GM12878 (cell line): ENCODE measurements at regions not wholly inside any gene's neighbourhood (a gene's known extent, or its start where the extent isn't known, plus 50 kb on each side); places are given as distances from the start of the nearest gene placed in this dataset.

Experiments used
- ATAC-seq: fragments of 200-7000 bp; cut with Tn5 transposase; 3 replicates; pipeline ENCODE4 v1.9.1; 2020; ENCODE audit warnings: mild to moderate bottlenecking, moderate library complexity
- BruUV-seq: library from RNA; stranded (reverse); fragments of 400-500 nt; replicated peaks from 2 replicates; lab custom pipeline; 2021; lab: Mats Ljungman, UMichigan
- CTCF ChIA-PET: fragments of 300-600 bp; sonication (Branson Sonifier 250); formaldehyde crosslinking; extraction: SDS; loops from one replicate; lab custom pipeline; 2021; ENCODE audit warnings: inconsistent platforms; lab: Yijun Ruan, JAX
- POLR2A ChIA-PET: fragments of 350-600 bp; formaldehyde crosslinking; extraction: SDS; loops from one replicate; lab custom pipeline; 2021; ENCODE audit warnings: inconsistent platforms; lab: Charles Lee
- RAD21 ChIA-PET: fragments of 300-600 bp; sonication (Branson Sonifier 250); formaldehyde crosslinking; loops from one replicate; lab custom pipeline; 2023; ENCODE audit warnings: antibody characterized with exemption; ENCODE audit not compliant: unreplicated experiment; lab: Charles Lee
- SMC1A ChIA-PET: fragments of 300-600 bp; sonication (Branson Sonifier 250); formaldehyde crosslinking; loops from one replicate; lab custom pipeline; 2023; ENCODE audit not compliant: unreplicated experiment, uncharacterized antibody; lab: Charles Lee
- DNase-seq: peaks from one replicate; pipeline ENCODE4 v3.0.0-alpha.2; 2011; ENCODE audit warnings: low read depth, low spot score
- FAIRE-seq: peaks from 3 replicates; lab custom pipeline; 2011; peaks lifted over from hg19 to GRCh38; lab: Jason Lieb, UNC
- H2AFZ ChIP-seq: 2 replicates; pipeline ENCODE4 v1.6.0; 2011; ENCODE audit warnings: low read depth, low read length, control low read depth; ENCODE audit not compliant: control insufficient read depth
- H3K27ac ChIP-seq: 2 replicates; pipeline ENCODE4 v1.5.1; 2011; ENCODE audit warnings: control low read depth; ENCODE audit not compliant: control insufficient read depth, insufficient read depth
- H3K27me3 ChIP-seq, 2 experiments: replicated peaks in 1 of 2; 2 replicates each; pipeline versions ENCODE4 v1.6.0 to v1.6.1; 2011; ENCODE audit warnings: low read length in 1 of 2; ENCODE audit not compliant: control insufficient read depth in 2 of 2, insufficient read depth in 2 of 2
- H3K36me3 ChIP-seq, 2 experiments: 2 replicates each; pipeline ENCODE4 v1.5.1; 2011; ENCODE audit warnings: low read length in 1 of 2; ENCODE audit not compliant: control insufficient read depth in 2 of 2, insufficient read depth in 2 of 2
- H3K4me1 ChIP-seq: 2 replicates; pipeline ENCODE4 v1.6.1; 2011; ENCODE audit warnings: mild to moderate bottlenecking, low read length, moderate library complexity, mixed read lengths; ENCODE audit not compliant: control insufficient read depth, insufficient read depth
- H3K4me2 ChIP-seq: 2 replicates; pipeline ENCODE4 v1.6.0; 2011; ENCODE audit warnings: control low read depth; ENCODE audit not compliant: control insufficient read depth, insufficient read depth
- H3K4me3 ChIP-seq: fragments of 200-600 bp; sonication (generic); 2 replicates; pipeline ENCODE4 v1.5.1; 2016
- H3K79me2 ChIP-seq: 2 replicates; pipeline ENCODE4 v1.6.0; 2011; ENCODE audit warnings: low read length; ENCODE audit not compliant: control insufficient read depth, insufficient read depth
- H3K9ac ChIP-seq: 2 replicates; pipeline ENCODE4 v1.8.0; 2011; ENCODE audit warnings: low read length, control low read depth, mixed read lengths; ENCODE audit not compliant: control insufficient read depth, insufficient read depth
- H3K9me3 ChIP-seq: replicated peaks from 3 replicates; pipeline ENCODE4 v1.5.1; 2011; ENCODE audit warnings: mild to moderate bottlenecking, low read length; ENCODE audit not compliant: control insufficient read depth, insufficient read depth
- H4K20me1 ChIP-seq: 2 replicates; pipeline ENCODE4 v1.6.0; 2011; ENCODE audit not compliant: control insufficient read depth, insufficient read depth
- CEBPB ChIP-seq, 2 experiments: fragments of 150-350 bp in 1 of 2; IDR thresholded peaks; 2 replicates each; pipeline ENCODE4 v1.6.1; 2012 to 2014; ENCODE audit warnings: low read depth in 2 of 2, low read length in 2 of 2, borderline replicate concordance in 1 of 2, inconsistent platforms in 1 of 2
- CREM ChIP-seq: IDR thresholded peaks from 2 replicates; pipeline ENCODE4 v1.6.1; 2014; ENCODE audit warnings: antibody characterized with exemption, low read depth
- FOXM1 ChIP-seq: IDR thresholded peaks from 2 replicates; pipeline ENCODE4 v1.6.1; 2012; ENCODE audit warnings: low read depth, mild to moderate bottlenecking, inconsistent platforms, low read length, moderate library complexity
- IRF4 ChIP-seq: IDR thresholded peaks from 2 replicates; pipeline ENCODE4 v1.6.1; 2011; ENCODE audit warnings: low read depth, low read length
- JUNB ChIP-seq: IDR thresholded peaks from 2 replicates; pipeline ENCODE4 v1.6.1; 2016; ENCODE audit warnings: antibody characterized with exemption, mild to moderate bottlenecking
- MTA3 ChIP-seq: IDR thresholded peaks from 2 replicates; pipeline ENCODE4 v1.6.1; 2012; ENCODE audit warnings: low read length, inconsistent platforms, borderline replicate concordance
- NFYB ChIP-seq: IDR thresholded peaks from 2 replicates; pipeline ENCODE4 v1.6.1; 2011; ENCODE audit warnings: low read depth, mild to moderate bottlenecking, low read length, improper control_type of control experiment, moderate library complexity; ENCODE audit not compliant: insufficient read depth
- NR2C1 ChIP-seq: fragments of 450-650 bp; IDR thresholded peaks from 2 replicates; pipeline ENCODE4 v1.6.1; 2017; ENCODE audit warnings: antibody characterized with exemption, mild to moderate bottlenecking, moderate library complexity
- PAX8 ChIP-seq: fragments of 450-650 bp; IDR thresholded peaks from 2 replicates; pipeline ENCODE4 v1.6.1; 2017; ENCODE audit warnings: mild to moderate bottlenecking, moderate library complexity
- POLR2A ChIP-seq: IDR thresholded peaks from 2 replicates; pipeline ENCODE4 v1.6.1; 2011; ENCODE audit warnings: low read depth, mild to moderate bottlenecking, low read length
- RB1 ChIP-seq: fragments of 450-650 bp; formaldehyde crosslinking; IDR thresholded peaks from 2 replicates; pipeline ENCODE4 v1.6.1; 2017; ENCODE audit warnings: mild to moderate bottlenecking, borderline replicate concordance
- SP1 ChIP-seq: IDR thresholded peaks from one replicate; pipeline ENCODE4 v1.6.1; 2011; ENCODE audit warnings: low read depth, low read length
- TBL1XR1 ChIP-seq: IDR thresholded peaks from 2 replicates; pipeline ENCODE4 v1.6.1; 2012; ENCODE audit warnings: low read depth, low read length, improper control_type of control experiment
- ZNF622 ChIP-seq: fragments of 450-650 bp; IDR thresholded peaks from 2 replicates; pipeline ENCODE4 v1.6.1; 2017; ENCODE audit warnings: mild to moderate bottlenecking, inconsistent platforms
- in situ Hi-C: fragments of 300-500 bp; cut with MboI; formaldehyde crosslinking; loops from 9 replicates; pipeline ENCODE4 v1.14.3; 2018; ENCODE audit warnings: mixed read lengths
- intact Hi-C: fragments of 100-400 bp; cut with micrococcal nuclease; formaldehyde crosslinking; loops from one replicate; pipeline ENCODE4 v1.14.2; 2022; ENCODE audit not compliant: unreplicated experiment
- TF ChIP-seq, protein P1 (sequence below): IDR thresholded peaks from 2 replicates; pipeline ENCODE4 v1.6.1; 2012; ENCODE audit warnings: mild to moderate bottlenecking, low read depth, low read length
- TF ChIP-seq, protein P2 (sequence below): IDR thresholded peaks from 2 replicates; pipeline ENCODE4 v1.6.1; 2011; ENCODE audit warnings: low read depth, mild to moderate bottlenecking, low read length, moderate library complexity, borderline replicate concordance; ENCODE audit errors: extremely low read depth
- TF ChIP-seq, protein P3 (sequence below): fragments of 150-350 bp; IDR thresholded peaks from 2 replicates; pipeline ENCODE4 v1.6.1; 2016; ENCODE audit warnings: low read depth, low read length

DNA sequence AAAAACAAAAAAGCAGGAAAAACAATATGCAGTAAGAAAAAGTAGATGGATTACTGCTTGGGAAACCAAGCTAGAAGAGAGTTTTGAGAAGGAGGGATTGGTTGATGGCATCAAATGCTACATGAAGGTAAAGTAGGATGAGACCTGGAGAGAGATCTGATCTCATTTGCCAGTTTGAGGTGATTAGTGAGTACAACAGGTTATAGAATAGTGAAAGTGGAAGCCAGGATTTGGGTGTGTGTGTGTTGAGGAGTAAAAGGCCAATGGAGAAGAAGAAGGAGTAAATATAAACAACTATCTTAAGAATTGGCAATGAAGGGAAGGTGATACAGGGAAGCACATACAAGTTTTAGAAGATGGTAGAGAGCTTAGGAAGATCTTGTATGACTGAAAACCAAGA lies 76.7 kb downstream of the DISP1 start:
- Histone ChIP-seq H3K9me3 (no peaks in the 10 kb centered on the region), H3K27me3 (no peaks in the 10 kb centered on the region), H3K27ac (no peak overlapping the region), H3K9ac (no peak overlapping the region)
- SMC1A ChIA-PET, result interaction anchor here (0.9 kb wide), 1 partner anchor 28 kb away, joined by 3 read pairs; no protein-coding TSS in a partner anchor
- TF ChIP-seq NR2C1, result no peak
- no peak for TF ChIP-seq IRF4
- TF ChIP-seq, protein P1, sequence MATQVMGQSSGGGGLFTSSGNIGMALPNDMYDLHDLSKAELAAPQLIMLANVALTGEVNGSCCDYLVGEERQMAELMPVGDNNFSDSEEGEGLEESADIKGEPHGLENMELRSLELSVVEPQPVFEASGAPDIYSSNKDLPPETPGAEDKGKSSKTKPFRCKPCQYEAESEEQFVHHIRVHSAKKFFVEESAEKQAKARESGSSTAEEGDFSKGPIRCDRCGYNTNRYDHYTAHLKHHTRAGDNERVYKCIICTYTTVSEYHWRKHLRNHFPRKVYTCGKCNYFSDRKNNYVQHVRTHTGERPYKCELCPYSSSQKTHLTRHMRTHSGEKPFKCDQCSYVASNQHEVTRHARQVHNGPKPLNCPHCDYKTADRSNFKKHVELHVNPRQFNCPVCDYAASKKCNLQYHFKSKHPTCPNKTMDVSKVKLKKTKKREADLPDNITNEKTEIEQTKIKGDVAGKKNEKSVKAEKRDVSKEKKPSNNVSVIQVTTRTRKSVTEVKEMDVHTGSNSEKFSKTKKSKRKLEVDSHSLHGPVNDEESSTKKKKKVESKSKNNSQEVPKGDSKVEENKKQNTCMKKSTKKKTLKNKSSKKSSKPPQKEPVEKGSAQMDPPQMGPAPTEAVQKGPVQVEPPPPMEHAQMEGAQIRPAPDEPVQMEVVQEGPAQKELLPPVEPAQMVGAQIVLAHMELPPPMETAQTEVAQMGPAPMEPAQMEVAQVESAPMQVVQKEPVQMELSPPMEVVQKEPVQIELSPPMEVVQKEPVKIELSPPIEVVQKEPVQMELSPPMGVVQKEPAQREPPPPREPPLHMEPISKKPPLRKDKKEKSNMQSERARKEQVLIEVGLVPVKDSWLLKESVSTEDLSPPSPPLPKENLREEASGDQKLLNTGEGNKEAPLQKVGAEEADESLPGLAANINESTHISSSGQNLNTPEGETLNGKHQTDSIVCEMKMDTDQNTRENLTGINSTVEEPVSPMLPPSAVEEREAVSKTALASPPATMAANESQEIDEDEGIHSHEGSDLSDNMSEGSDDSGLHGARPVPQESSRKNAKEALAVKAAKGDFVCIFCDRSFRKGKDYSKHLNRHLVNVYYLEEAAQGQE, result no peak
- no peak for TF ChIP-seq FOXM1
- no peak for TF ChIP-seq MTA3
- TF ChIP-seq ZNF622, result no peak
- TF ChIP-seq NFYB, result no peak
- TF ChIP-seq POLR2A, result no peak
- no peak for TF ChIP-seq JUNB
- TF ChIP-seq, protein P2, sequence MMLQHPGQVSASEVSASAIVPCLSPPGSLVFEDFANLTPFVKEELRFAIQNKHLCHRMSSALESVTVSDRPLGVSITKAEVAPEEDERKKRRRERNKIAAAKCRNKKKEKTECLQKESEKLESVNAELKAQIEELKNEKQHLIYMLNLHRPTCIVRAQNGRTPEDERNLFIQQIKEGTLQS, result no peak
- no peak for TF ChIP-seq TBL1XR1
- TF ChIP-seq CREM, result no peak
- TF ChIP-seq CEBPB (IDR thresholded peaks at IDR 0.05; ENCODE audit: borderline replicate concordance in 1 of 2, low read depth in 2 of 2, low read length in 2 of 2), result no peak
- no peak for TF ChIP-seq PAX8
- no peak for TF ChIP-seq SP1
- no peak for TF ChIP-seq RB1
- TF ChIP-seq, protein P3, sequence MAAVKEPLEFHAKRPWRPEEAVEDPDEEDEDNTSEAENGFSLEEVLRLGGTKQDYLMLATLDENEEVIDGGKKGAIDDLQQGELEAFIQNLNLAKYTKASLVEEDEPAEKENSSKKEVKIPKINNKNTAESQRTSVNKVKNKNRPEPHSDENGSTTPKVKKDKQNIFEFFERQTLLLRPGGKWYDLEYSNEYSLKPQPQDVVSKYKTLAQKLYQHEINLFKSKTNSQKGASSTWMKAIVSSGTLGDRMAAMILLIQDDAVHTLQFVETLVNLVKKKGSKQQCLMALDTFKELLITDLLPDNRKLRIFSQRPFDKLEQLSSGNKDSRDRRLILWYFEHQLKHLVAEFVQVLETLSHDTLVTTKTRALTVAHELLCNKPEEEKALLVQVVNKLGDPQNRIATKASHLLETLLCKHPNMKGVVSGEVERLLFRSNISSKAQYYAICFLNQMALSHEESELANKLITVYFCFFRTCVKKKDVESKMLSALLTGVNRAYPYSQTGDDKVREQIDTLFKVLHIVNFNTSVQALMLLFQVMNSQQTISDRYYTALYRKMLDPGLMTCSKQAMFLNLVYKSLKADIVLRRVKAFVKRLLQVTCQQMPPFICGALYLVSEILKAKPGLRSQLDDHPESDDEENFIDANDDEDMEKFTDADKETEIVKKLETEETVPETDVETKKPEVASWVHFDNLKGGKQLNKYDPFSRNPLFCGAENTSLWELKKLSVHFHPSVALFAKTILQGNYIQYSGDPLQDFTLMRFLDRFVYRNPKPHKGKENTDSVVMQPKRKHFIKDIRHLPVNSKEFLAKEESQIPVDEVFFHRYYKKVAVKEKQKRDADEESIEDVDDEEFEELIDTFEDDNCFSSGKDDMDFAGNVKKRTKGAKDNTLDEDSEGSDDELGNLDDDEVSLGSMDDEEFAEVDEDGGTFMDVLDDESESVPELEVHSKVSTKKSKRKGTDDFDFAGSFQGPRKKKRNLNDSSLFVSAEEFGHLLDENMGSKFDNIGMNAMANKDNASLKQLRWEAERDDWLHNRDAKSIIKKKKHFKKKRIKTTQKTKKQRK, result no peak
- TF ChIP-seq, all 136 proteins: peak for 0
- in situ Hi-C loops, result no loop called here
- intact Hi-C loops, result no loop called here
- H3K4me1 ChIP-seq, result no peaks in the 10 kb centered on the region
- H3K36me3 ChIP-seq, result no peaks in the 10 kb centered on the region
- no peaks in the 10 kb centered on the region for H3K79me2 ChIP-seq
- H3K4me3 ChIP-seq, result no peak overlapping the region
- no peak overlapping the region for H2AFZ ChIP-seq
- no peaks in the 10 kb centered on the region for H4K20me1 ChIP-seq
- BruUV-seq, result no TSS peak
- FAIRE-seq (no peak), ATAC-seq (no peak), DNase-seq (no peak)
- RAD21 ChIA-PET, result no interaction called here
- H3K4me2 ChIP-seq, result no peak overlapping the region
- POLR2A ChIA-PET, result no interaction called here
- CTCF ChIA-PET, result no interaction called here
